ENCODE measurements at regions not wholly inside any gene's neighbourhood (a gene's known extent, or its start where the extent isn't known, plus 50 kb on each side); places are given as distances from the start of the nearest gene placed in this dataset.

DNA sequence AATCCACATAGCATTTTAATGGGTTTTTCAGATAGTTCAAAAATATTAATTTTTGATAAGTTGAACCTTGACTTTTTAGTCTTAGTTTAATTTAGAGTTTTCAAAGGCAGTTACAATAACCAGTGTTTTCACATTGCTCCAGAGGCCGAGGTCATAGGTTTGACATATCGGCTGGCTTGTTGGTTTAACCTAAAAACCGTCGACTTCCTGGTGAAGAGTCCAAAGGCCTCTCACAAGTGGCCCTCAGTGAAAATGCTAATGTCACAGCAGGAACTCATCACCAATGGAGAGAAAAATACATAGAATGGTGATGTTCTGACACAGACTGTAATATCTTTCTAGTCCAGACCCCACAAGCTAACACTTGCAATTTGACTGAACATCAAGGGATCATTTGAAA lies 642.3 kb downstream of the PLOD2 start:
- TF ChIP-seq, protein P1, sequence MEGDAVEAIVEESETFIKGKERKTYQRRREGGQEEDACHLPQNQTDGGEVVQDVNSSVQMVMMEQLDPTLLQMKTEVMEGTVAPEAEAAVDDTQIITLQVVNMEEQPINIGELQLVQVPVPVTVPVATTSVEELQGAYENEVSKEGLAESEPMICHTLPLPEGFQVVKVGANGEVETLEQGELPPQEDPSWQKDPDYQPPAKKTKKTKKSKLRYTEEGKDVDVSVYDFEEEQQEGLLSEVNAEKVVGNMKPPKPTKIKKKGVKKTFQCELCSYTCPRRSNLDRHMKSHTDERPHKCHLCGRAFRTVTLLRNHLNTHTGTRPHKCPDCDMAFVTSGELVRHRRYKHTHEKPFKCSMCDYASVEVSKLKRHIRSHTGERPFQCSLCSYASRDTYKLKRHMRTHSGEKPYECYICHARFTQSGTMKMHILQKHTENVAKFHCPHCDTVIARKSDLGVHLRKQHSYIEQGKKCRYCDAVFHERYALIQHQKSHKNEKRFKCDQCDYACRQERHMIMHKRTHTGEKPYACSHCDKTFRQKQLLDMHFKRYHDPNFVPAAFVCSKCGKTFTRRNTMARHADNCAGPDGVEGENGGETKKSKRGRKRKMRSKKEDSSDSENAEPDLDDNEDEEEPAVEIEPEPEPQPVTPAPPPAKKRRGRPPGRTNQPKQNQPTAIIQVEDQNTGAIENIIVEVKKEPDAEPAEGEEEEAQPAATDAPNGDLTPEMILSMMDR (conservative IDR thresholded peaks at IDR 0.05; ENCODE audit: low read depth, low read length) = no peak
- TF ChIP-seq EZH2 (IDR thresholded peaks at IDR 0.05; ENCODE audit: borderline replicate concordance, low read depth, low read length, poor library complexity, severe bottlenecking) = no peak

Data from A673 (cell line).